Ovary (tissue), 3 donors: ENCODE measurements at regions not wholly inside any gene's neighbourhood (a gene's known extent, or its start where the extent isn't known, plus 50 kb on each side); places are given as distances from the start of the nearest gene placed in this dataset.

Experiments
- CTCF ChIP-seq, 3 donors: fragments of 450-650 bp in 2 of 3; fragments of 200-600 bp in 1 of 3; IDR thresholded peaks; one replicate each; pipeline versions ENCODE4 v1.5.1 to v1.8.0; 2016 to 2022; ENCODE audit warnings: antibody characterized with exemption in 3 of 3, mild to moderate bottlenecking in 1 of 3
- EP300 ChIP-seq: sonication (generic); formaldehyde crosslinking; IDR thresholded peaks from one replicate; pipeline ENCODE4 v1.6.1; 2017; ENCODE audit warnings: antibody characterized with exemption
- donor health status: DM: no; HTN: no; CAD: no.

GRCh38 chr10:114732931-114733330 lies 74.9 kb upstream of the ABLIM1 start:
- TF ChIP-seq EP300 = no peak
- no peak for TF ChIP-seq CTCF (IDR thresholded peaks at IDR 0.05)
